ENCODE measurements at regions not wholly inside any gene's neighbourhood (a gene's known extent, or its start where the extent isn't known, plus 50 kb on each side); places are given as distances from the start of the nearest gene placed in this dataset.

DNA sequence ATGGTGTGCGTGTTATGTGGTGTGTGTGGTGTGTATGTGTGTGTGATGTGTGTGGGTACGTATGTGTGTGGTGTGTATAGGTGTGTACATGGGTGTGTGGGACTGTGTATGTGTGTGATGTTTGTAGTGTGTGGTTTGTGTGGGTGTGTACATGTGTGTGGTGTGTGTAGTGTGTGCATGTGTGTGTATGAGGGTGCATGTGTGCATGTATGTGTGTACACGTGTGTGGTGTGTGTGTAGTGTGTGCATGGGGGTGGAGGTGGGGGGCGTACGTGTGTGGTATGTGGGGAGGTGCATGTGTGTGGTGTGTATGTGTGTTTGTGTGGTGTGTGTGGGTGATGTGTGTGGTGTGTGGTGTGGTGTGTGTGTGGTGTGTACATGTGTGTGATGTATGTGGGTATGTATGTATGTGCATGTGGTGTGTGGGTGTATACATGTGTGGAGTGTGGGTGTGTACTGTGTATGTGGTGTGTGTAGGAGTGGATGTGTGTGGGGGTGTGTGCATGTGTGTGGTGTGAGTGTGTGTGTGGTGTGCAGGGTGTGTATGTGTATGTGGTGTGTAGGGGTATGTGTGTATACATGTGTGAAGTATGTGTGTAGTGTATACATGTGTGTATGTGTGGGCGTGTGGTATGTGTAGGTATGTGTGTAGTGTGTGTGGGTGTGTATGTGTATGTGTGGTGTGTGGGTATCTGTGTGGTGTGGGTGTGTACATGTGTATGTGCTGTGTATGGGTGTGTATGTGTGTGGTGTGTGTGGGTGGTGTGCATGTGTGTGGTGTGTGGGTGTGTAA lies 119.8 kb upstream of the GSC start:
- ATAC-seq (ENCODE audit: low FRiP score in 2 of 2) (peak in 1 of 2 donors; percentile 9), DNase-seq (no peak)
- no peak for TF ChIP-seq POLR2A (IDR thresholded peaks at IDR 0.05)
- TF ChIP-seq EP300 (IDR thresholded peaks at IDR 0.05) = no peak
- no peak for TF ChIP-seq POLR2AphosphoS5 (IDR thresholded peaks at IDR 0.05)
- TF ChIP-seq, protein P1, sequence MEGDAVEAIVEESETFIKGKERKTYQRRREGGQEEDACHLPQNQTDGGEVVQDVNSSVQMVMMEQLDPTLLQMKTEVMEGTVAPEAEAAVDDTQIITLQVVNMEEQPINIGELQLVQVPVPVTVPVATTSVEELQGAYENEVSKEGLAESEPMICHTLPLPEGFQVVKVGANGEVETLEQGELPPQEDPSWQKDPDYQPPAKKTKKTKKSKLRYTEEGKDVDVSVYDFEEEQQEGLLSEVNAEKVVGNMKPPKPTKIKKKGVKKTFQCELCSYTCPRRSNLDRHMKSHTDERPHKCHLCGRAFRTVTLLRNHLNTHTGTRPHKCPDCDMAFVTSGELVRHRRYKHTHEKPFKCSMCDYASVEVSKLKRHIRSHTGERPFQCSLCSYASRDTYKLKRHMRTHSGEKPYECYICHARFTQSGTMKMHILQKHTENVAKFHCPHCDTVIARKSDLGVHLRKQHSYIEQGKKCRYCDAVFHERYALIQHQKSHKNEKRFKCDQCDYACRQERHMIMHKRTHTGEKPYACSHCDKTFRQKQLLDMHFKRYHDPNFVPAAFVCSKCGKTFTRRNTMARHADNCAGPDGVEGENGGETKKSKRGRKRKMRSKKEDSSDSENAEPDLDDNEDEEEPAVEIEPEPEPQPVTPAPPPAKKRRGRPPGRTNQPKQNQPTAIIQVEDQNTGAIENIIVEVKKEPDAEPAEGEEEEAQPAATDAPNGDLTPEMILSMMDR (IDR thresholded peaks at IDR 0.05) = no peak
- H3K36me3 ChIP-seq = no peaks in the 10 kb centered on the region
- no peaks in the 10 kb centered on the region for H3K9me3 ChIP-seq
- no peaks in the 10 kb centered on the region for H3K27me3 ChIP-seq
- WGBS, 2 donors = 92 to 95% methylated on average over 6 of the region's 6 CpGs
- no peak overlapping the region for H3K4me3 ChIP-seq
- no peaks in the 10 kb centered on the region for H3K4me1 ChIP-seq
- no peak overlapping the region for H3K27ac ChIP-seq

DNA sequence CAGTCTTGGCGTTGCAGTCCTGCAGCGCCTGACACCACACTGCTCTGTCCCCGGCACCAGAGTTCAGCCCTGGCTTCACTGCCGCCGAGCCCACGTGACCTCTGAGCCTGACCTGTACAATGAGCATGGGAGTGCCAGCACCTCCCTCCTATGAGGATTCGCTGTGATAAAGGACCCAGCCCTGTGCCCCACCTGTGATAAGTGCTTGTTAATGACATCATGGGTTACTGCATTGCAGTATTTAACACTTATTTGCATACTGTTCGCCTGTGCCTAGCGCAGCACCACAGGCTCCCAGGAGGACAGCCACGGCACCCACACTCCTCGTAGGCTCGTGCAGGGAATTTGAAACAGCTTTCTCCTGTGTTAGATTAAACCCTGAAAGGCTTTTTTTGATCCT lies 118.2 kb upstream of the GSC start:
- DNase-seq (no peak), ATAC-seq (ENCODE audit: low FRiP score in 2 of 2) (no peak)
- 68 to 73% methylated on average over 10 to 12 of the region's 12 CpGs for WGBS, 2 donors
- Histone ChIP-seq H3K4me3 (no peak overlapping the region), H3K36me3 (no peaks in the 10 kb centered on the region), H3K27me3 (no peaks in the 10 kb centered on the region), H3K27ac (no peak overlapping the region), H3K9me3 (no peaks in the 10 kb centered on the region), H3K4me1 (no peaks in the 10 kb centered on the region)
- TF ChIP-seq EP300 (IDR thresholded peaks at IDR 0.05) (no peak), POLR2A (IDR thresholded peaks at IDR 0.05) (no peak), POLR2AphosphoS5 (IDR thresholded peaks at IDR 0.05) (no peak)
- TF ChIP-seq, protein P1 (IDR thresholded peaks at IDR 0.05) = no peak

DNA sequence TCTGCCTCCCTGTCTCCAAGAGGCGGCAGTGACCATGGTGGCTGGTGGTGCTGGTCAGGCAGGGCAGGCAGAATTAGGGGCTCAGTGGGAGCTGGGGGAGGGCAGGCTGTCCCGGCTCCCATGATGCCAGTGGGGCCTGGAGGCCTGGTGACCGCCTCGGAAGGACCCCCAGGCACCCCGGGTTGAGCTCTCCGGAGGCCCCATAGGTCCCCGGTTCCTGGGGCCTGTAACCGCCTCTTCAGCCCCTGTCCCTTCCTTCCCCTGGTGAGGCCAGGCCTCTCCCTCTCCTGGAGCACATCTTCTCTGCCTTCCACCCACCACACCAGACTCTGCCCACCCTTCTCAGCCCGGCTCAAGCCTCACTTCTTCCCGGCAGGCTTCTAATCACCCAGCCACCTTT lies 117.7 kb upstream of the GSC start:
- WGBS, 2 donors = 75 to 92% methylated on average over 9 to 10 of the region's 10 CpGs
- Histone ChIP-seq H3K36me3 (no peaks in the 10 kb centered on the region), H3K4me3 (no peak overlapping the region), H3K9me3 (no peaks in the 10 kb centered on the region), H3K27ac (no peak overlapping the region), H3K4me1 (no peaks in the 10 kb centered on the region), H3K27me3 (no peaks in the 10 kb centered on the region)
- DNase-seq (no peak), ATAC-seq (ENCODE audit: low FRiP score in 2 of 2) (no peak)
- TF ChIP-seq EP300 (IDR thresholded peaks at IDR 0.05) (no peak), POLR2A (IDR thresholded peaks at IDR 0.05) (no peak), POLR2AphosphoS5 (IDR thresholded peaks at IDR 0.05) (no peak)
- TF ChIP-seq, protein P1 (IDR thresholded peaks at IDR 0.05) = no peak

DNA sequence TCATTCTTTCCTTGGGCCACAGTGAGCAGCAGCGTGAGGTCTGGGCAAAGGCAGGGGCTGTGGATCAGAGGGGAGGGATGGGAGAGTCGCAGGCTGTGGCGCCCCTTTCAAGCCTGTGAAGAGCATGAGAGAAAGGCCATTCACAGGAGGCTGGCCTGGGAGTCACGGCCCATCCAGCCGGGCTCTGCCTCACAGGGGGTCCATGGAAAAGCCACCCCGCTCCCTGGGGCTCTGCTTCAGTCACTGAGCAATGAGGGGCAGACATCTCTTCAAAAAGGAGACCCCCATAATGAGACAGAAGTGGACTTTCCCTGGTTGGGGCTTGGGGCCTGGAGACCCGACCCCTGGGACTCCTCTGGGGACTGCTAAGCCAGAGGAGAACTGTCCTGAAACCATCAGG lies 117.0 kb upstream of the GSC start:
- WGBS, 2 donors = 74 to 86% methylated on average over 4 to 7 of the region's 7 CpGs
- Histone ChIP-seq H3K9me3 (no peaks in the 10 kb centered on the region), H3K4me3 (no peak overlapping the region), H3K27ac (no peak overlapping the region), H3K36me3 (no peaks in the 10 kb centered on the region), H3K4me1 (no peaks in the 10 kb centered on the region), H3K27me3 (no peaks in the 10 kb centered on the region)
- ATAC-seq (ENCODE audit: low FRiP score in 2 of 2) (no peak), DNase-seq (no peak)
- TF ChIP-seq POLR2AphosphoS5 (IDR thresholded peaks at IDR 0.05) = no peak
- TF ChIP-seq, protein P1 (IDR thresholded peaks at IDR 0.05) = no peak
- TF ChIP-seq EP300 (IDR thresholded peaks at IDR 0.05) = no peak
